Stimulated activated naive CD8-positive, alpha-beta T cell treated with anti-CD3 and anti-CD28 coated beads, Interleukin-15, amount 100 ng/mL, for 72 hours (primary cell): ENCODE measurements at regions not wholly inside any gene's neighbourhood (a gene's known extent, or its start where the extent isn't known, plus 50 kb on each side); places are given as distances from the start of the nearest gene placed in this dataset.

Experiments used
- ATAC-seq: fragments of 150-1000 bp; cut with Tn5 transposase; 2 replicates; pipeline ENCODE4 v1.10.0; 2021; ENCODE audit warnings: mild to moderate bottlenecking, moderate library complexity
- DNase-seq, 2 donors: peaks; one replicate each; pipeline ENCODE4 v3.0.0; 2021 to 2022
- H3K27ac Mint-ChIP-seq, 2 donors: one replicate each; pipeline ENCODE4 v1.8.0; 2022; ENCODE audit warnings: mild to moderate bottlenecking in 2 of 2, mixed read lengths in 2 of 2, moderate library complexity in 2 of 2
- H3K27me3 Mint-ChIP-seq: one replicate; pipeline ENCODE4 v1.8.0; 2022; ENCODE audit warnings: mixed read lengths
- H3K4me1 Mint-ChIP-seq: one replicate; pipeline ENCODE4 v1.8.0; 2022; ENCODE audit warnings: mild to moderate bottlenecking, mixed read lengths
- H3K4me3 Mint-ChIP-seq, 2 donors: one replicate each; pipeline ENCODE4 v1.8.0; 2022; ENCODE audit warnings: mild to moderate bottlenecking in 2 of 2, mixed read lengths in 2 of 2, moderate library complexity in 1 of 2
- H3K9me3 Mint-ChIP-seq, 2 donors: one replicate each; pipeline ENCODE4 v1.8.0; 2022; ENCODE audit warnings: mixed read lengths in 2 of 2

GRCh38 chr5:169431386-169431785, 130.4 kb upstream of the SLIT3 start:
- Mint-ChIP-seq H3K4me1 (no peaks in the 10 kb centered on the region), H3K9me3 (no peaks in the 10 kb centered on the region), H3K27me3 (no peaks in the 10 kb centered on the region), H3K27ac (no peak overlapping the region), H3K4me3 (no peak overlapping the region)
- ATAC-seq (no peak), DNase-seq (no peak)

- no peak for DNase-seq
- H3K9me3 Mint-ChIP-seq = no peaks in the 10 kb centered on the region
- ATAC-seq = no peak
- H3K27me3 Mint-ChIP-seq = no peaks in the 10 kb centered on the region
- no peak overlapping the region for H3K4me3 Mint-ChIP-seq
- H3K27ac Mint-ChIP-seq = no peak overlapping the region
- no peaks in the 10 kb centered on the region for H3K4me1 Mint-ChIP-seq
Observed at GRCh38 chr5:169430671-169431070, 129.7 kb upstream of the SLIT3 start.

GRCh38 chr5:169429044-169429443, 128.1 kb upstream of the SLIT3 start:
- H3K4me1 Mint-ChIP-seq = no peaks in the 10 kb centered on the region
- ATAC-seq (no peak), DNase-seq (no peak)
- no peaks in the 10 kb centered on the region for H3K27me3 Mint-ChIP-seq
- H3K4me3 Mint-ChIP-seq = no peak overlapping the region
- H3K27ac Mint-ChIP-seq = no peak overlapping the region
- no peaks in the 10 kb centered on the region for H3K9me3 Mint-ChIP-seq

- no peaks in the 10 kb centered on the region for H3K9me3 Mint-ChIP-seq
- no peak overlapping the region for H3K4me3 Mint-ChIP-seq
- DNase-seq = no peak
- H3K27ac Mint-ChIP-seq = no peak overlapping the region
- H3K27me3 Mint-ChIP-seq = no peaks in the 10 kb centered on the region
- no peak for ATAC-seq
- no peaks in the 10 kb centered on the region for H3K4me1 Mint-ChIP-seq
Observed at GRCh38 chr5:169426784-169427183, 125.8 kb upstream of the SLIT3 start.

GRCh38 chr5:169424670-169425378, 123.9 kb upstream of the SLIT3 start:
- H3K4me3 Mint-ChIP-seq = no peak overlapping the region
- H3K4me1 Mint-ChIP-seq = no peaks in the 10 kb centered on the region
- no peaks in the 10 kb centered on the region for H3K27me3 Mint-ChIP-seq
- DNase-seq (no peak), ATAC-seq (no peak)
- H3K27ac Mint-ChIP-seq = no peak overlapping the region
- no peaks in the 10 kb centered on the region for H3K9me3 Mint-ChIP-seq

- ATAC-seq (no peak), DNase-seq (no peak)
- no peaks in the 10 kb centered on the region for H3K9me3 Mint-ChIP-seq
- H3K27ac Mint-ChIP-seq = no peak overlapping the region
- no peaks in the 10 kb centered on the region for H3K27me3 Mint-ChIP-seq
- no peaks in the 10 kb centered on the region for H3K4me1 Mint-ChIP-seq
- H3K4me3 Mint-ChIP-seq = no peak overlapping the region
Observed at GRCh38 chr5:169424279-169424655, 123.3 kb upstream of the SLIT3 start.

GRCh38 chr5:169423580-169424278, 122.8 kb upstream of the SLIT3 start:
- ATAC-seq (no peak), DNase-seq (no peak)
- no peaks in the 10 kb centered on the region for H3K27me3 Mint-ChIP-seq
- no peak overlapping the region for H3K27ac Mint-ChIP-seq
- H3K4me1 Mint-ChIP-seq = no peaks in the 10 kb centered on the region
- H3K9me3 Mint-ChIP-seq = no peaks in the 10 kb centered on the region
- H3K4me3 Mint-ChIP-seq = no peak overlapping the region

GRCh38 chr5:169422087-169422486, 121.1 kb upstream of the SLIT3 start:
- Mint-ChIP-seq H3K27me3 (no peaks in the 10 kb centered on the region), H3K4me1 (no peaks in the 10 kb centered on the region)

GRCh38 chr5:169421677-169422076, 120.7 kb upstream of the SLIT3 start:
- no peaks in the 10 kb centered on the region for H3K4me1 Mint-ChIP-seq
- no peaks in the 10 kb centered on the region for H3K9me3 Mint-ChIP-seq
- no peak for ATAC-seq
- H3K27me3 Mint-ChIP-seq = no peaks in the 10 kb centered on the region
- H3K4me3 Mint-ChIP-seq = no peak overlapping the region
- H3K27ac Mint-ChIP-seq = no peak overlapping the region
- DNase-seq = no peak

More at GRCh38 chr5:169422087-169422486, 121.1 kb upstream of the SLIT3 start:
- ATAC-seq (no peak), DNase-seq (no peak)
- Mint-ChIP-seq H3K9me3 (no peaks in the 10 kb centered on the region), H3K4me3 (no peak overlapping the region), H3K27ac (no peak overlapping the region)

GRCh38 chr5:169417676-169418075, 116.7 kb upstream of the SLIT3 start:
- no peak overlapping the region for H3K4me3 Mint-ChIP-seq
- peaks cover 11% of the 10 kb centered on the region for H3K27me3 Mint-ChIP-seq
- ATAC-seq (no peak), DNase-seq (no peak)
- H3K27ac Mint-ChIP-seq = no peak overlapping the region
- no peaks in the 10 kb centered on the region for H3K9me3 Mint-ChIP-seq
- no peaks in the 10 kb centered on the region for H3K4me1 Mint-ChIP-seq

GRCh38 chr5:169416583-169417196, 115.8 kb upstream of the SLIT3 start:
- Mint-ChIP-seq H3K4me1 (no peaks in the 10 kb centered on the region), H3K9me3 (no peaks in the 10 kb centered on the region), H3K27ac (no peak overlapping the region), H3K27me3 (peaks cover 11% of the 10 kb centered on the region), H3K4me3 (no peak overlapping the region)
- ATAC-seq (no peak), DNase-seq (no peak)

- DNase-seq (no peak), ATAC-seq (no peak)
- no peak overlapping the region for H3K4me3 Mint-ChIP-seq
- H3K9me3 Mint-ChIP-seq = no peaks in the 10 kb centered on the region
- no peak overlapping the region for H3K27ac Mint-ChIP-seq
- H3K27me3 Mint-ChIP-seq = peaks cover 11% of the 10 kb centered on the region
- no peaks in the 10 kb centered on the region for H3K4me1 Mint-ChIP-seq
Observed at GRCh38 chr5:169415948-169416347, 115.0 kb upstream of the SLIT3 start.

GRCh38 chr5:169415371-169415770, 114.4 kb upstream of the SLIT3 start:
- Mint-ChIP-seq H3K27me3 (peaks cover 11% of the 10 kb centered on the region), H3K4me1 (no peaks in the 10 kb centered on the region), H3K9me3 (no peaks in the 10 kb centered on the region), H3K27ac (no peak overlapping the region), H3K4me3 (no peak overlapping the region)
- DNase-seq = no peak
- no peak for ATAC-seq

GRCh38 chr5:169413416-169413815, 112.5 kb upstream of the SLIT3 start:
- Mint-ChIP-seq H3K9me3 (no peaks in the 10 kb centered on the region), H3K27ac (no peak overlapping the region), H3K27me3 (peaks cover 11% of the 10 kb centered on the region), H3K4me1 (no peaks in the 10 kb centered on the region), H3K4me3 (no peak overlapping the region)
- DNase-seq (no peak), ATAC-seq (no peak)

GRCh38 chr5:169412831-169413230, 111.9 kb upstream of the SLIT3 start:
- Mint-ChIP-seq H3K9me3 (no peaks in the 10 kb centered on the region), H3K27ac (no peak overlapping the region), H3K27me3 (peaks cover 11% of the 10 kb centered on the region), H3K4me3 (no peak overlapping the region), H3K4me1 (no peaks in the 10 kb centered on the region)
- no peak for DNase-seq
- no peak for ATAC-seq

GRCh38 chr5:169411786-169412430, 111.0 kb upstream of the SLIT3 start:
- H3K4me1 Mint-ChIP-seq = no peaks in the 10 kb centered on the region
- peaks cover 11% of the 10 kb centered on the region for H3K27me3 Mint-ChIP-seq
- H3K27ac Mint-ChIP-seq = no peak overlapping the region
- DNase-seq (no peak), ATAC-seq (no peak)
- H3K9me3 Mint-ChIP-seq = no peaks in the 10 kb centered on the region
- H3K4me3 Mint-ChIP-seq = no peak overlapping the region
